ENCODE measurements at regions not wholly inside any gene's neighbourhood (a gene's known extent, or its start where the extent isn't known, plus 50 kb on each side); places are given as distances from the start of the nearest gene placed in this dataset.

DNA sequence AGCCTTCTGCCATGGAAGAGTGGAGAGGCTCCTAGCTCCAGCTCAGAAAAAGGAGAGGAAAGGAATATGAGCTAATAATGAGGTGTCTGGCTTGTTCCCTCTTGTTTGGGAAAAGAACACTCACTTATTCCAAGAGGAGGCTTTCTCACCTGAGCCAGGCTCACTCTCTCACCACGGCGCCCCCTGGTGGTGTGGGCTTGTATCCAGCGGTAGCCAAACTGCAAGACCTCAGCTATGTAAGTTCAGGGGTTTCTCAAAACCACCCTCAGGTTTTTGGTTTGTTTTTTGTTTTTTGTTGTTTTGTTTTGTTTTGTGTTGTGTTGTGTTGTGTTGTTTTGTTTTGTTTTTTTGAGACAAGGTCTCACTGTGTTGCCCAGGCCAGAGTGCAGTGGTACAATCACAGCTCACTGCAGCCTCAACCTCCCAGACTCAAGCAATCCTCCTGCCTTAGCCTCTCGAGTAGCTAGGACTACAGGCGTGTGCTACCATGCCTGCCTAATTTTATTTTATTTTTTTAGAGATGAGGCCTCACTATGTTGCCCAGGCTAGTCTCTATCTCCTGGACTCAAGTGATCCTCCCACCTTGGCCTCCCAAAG lies 124.0 kb downstream of the TMEM130 start:
- Histone ChIP-seq H3F3A (ENCODE audit: insufficient read depth, low read length) (no peaks in the 10 kb centered on the region), H3K9me2 (replicated peaks; ENCODE audit: insufficient read depth, low read length) (no peaks in the 10 kb centered on the region), H3K4me1 (ENCODE audit: low read length) (no peaks in the 10 kb centered on the region), H3K4me2 (ENCODE audit: low read depth, low read length) (no peak overlapping the region), H3K27ac (ENCODE audit: low read length) (no peak overlapping the region), H3K79me2 (ENCODE audit: low read length) (no peaks in the 10 kb centered on the region), H3K36me3 (replicated peaks; ENCODE audit: insufficient read depth, low read length) (no peaks in the 10 kb centered on the region), H2AFZ (ENCODE audit: low read length) (no peak overlapping the region), H3K4me3 (ENCODE audit: low read length) (no peak overlapping the region), H3K27me3 (replicated peaks; ENCODE audit: insufficient read depth, low read length) (no peaks in the 10 kb centered on the region), H3K9me3 (replicated peaks; ENCODE audit: insufficient read depth, low read length) (no peaks in the 10 kb centered on the region), H3K9ac (ENCODE audit: low read length) (no peak overlapping the region), H4K20me1 (ENCODE audit: insufficient read depth, low read length) (no peaks in the 10 kb centered on the region)
- TF ChIP-seq, protein P1, sequence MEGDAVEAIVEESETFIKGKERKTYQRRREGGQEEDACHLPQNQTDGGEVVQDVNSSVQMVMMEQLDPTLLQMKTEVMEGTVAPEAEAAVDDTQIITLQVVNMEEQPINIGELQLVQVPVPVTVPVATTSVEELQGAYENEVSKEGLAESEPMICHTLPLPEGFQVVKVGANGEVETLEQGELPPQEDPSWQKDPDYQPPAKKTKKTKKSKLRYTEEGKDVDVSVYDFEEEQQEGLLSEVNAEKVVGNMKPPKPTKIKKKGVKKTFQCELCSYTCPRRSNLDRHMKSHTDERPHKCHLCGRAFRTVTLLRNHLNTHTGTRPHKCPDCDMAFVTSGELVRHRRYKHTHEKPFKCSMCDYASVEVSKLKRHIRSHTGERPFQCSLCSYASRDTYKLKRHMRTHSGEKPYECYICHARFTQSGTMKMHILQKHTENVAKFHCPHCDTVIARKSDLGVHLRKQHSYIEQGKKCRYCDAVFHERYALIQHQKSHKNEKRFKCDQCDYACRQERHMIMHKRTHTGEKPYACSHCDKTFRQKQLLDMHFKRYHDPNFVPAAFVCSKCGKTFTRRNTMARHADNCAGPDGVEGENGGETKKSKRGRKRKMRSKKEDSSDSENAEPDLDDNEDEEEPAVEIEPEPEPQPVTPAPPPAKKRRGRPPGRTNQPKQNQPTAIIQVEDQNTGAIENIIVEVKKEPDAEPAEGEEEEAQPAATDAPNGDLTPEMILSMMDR (IDR thresholded peaks at IDR 0.05; ENCODE audit: low read length): peak; percentile 87
- no peak for TF ChIP-seq EZH2phosphoT487 (IDR thresholded peaks at IDR 0.05; ENCODE audit: low read length)
- peak; percentile 62 for DNase-seq

DNA sequence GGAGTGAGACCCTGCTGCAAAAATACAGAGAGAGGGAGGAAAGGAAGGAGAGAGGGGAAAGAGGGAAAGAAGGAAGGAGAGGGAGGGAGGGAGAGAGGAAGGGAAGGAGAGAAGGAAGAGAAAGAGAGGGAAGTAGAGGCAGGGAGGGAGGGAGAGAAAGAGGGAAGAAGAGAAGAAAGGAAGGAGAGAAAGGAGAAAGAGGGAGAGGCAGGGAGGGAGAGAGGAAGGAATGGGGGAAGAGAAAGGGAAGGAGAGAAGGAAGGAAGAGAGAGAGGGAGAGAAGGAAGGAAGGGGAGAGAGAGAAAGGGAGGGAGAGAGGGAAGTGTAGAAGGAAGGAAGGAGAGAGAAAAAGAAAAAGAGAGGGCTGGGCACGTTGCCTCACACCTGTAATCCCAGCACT lies 121.7 kb downstream of the TMEM130 start:
- no peak for DNase-seq
- Histone ChIP-seq H3K9ac (ENCODE audit: low read length) (no peak overlapping the region), H3K4me2 (ENCODE audit: low read depth, low read length) (no peak overlapping the region), H3K9me2 (replicated peaks; ENCODE audit: insufficient read depth, low read length) (no peaks in the 10 kb centered on the region), H3K4me3 (ENCODE audit: low read length) (no peak overlapping the region), H4K20me1 (ENCODE audit: insufficient read depth, low read length) (no peaks in the 10 kb centered on the region), H3K79me2 (ENCODE audit: low read length) (no peaks in the 10 kb centered on the region), H3K27ac (ENCODE audit: low read length) (no peak overlapping the region), H3K9me3 (replicated peaks; ENCODE audit: insufficient read depth, low read length) (no peaks in the 10 kb centered on the region), H3K4me1 (ENCODE audit: low read length) (no peaks in the 10 kb centered on the region), H3F3A (ENCODE audit: insufficient read depth, low read length) (no peaks in the 10 kb centered on the region), H3K36me3 (replicated peaks; ENCODE audit: insufficient read depth, low read length) (no peaks in the 10 kb centered on the region), H3K27me3 (replicated peaks; ENCODE audit: insufficient read depth, low read length) (no peaks in the 10 kb centered on the region), H2AFZ (ENCODE audit: low read length) (no peak overlapping the region)
- TF ChIP-seq EZH2 (optimal IDR thresholded peaks at IDR 0.05; ENCODE audit: low read depth, low read length) (no peak), EZH2phosphoT487 (IDR thresholded peaks at IDR 0.05; ENCODE audit: low read length) (no peak)
- TF ChIP-seq, protein P1 (IDR thresholded peaks at IDR 0.05; ENCODE audit: low read length): no peak

- Histone ChIP-seq H3K4me1 (ENCODE audit: low read length) (no peaks in the 10 kb centered on the region), H3K9ac (ENCODE audit: low read length) (no peak overlapping the region), H3K27me3 (replicated peaks; ENCODE audit: insufficient read depth, low read length) (no peaks in the 10 kb centered on the region), H3K36me3 (replicated peaks; ENCODE audit: insufficient read depth, low read length) (no peaks in the 10 kb centered on the region), H3K27ac (ENCODE audit: low read length) (no peak overlapping the region), H3K9me2 (replicated peaks; ENCODE audit: insufficient read depth, low read length) (no peaks in the 10 kb centered on the region), H3K4me2 (ENCODE audit: low read depth, low read length) (no peak overlapping the region), H3K9me3 (replicated peaks; ENCODE audit: insufficient read depth, low read length) (no peaks in the 10 kb centered on the region), H3K4me3 (ENCODE audit: low read length) (no peak overlapping the region), H2AFZ (ENCODE audit: low read length) (no peak overlapping the region), H3K79me2 (ENCODE audit: low read length) (no peaks in the 10 kb centered on the region), H4K20me1 (ENCODE audit: insufficient read depth, low read length) (no peaks in the 10 kb centered on the region), H3F3A (ENCODE audit: insufficient read depth, low read length) (no peaks in the 10 kb centered on the region)
- TF ChIP-seq EZH2 (optimal IDR thresholded peaks at IDR 0.05; ENCODE audit: low read depth, low read length) (no peak), EZH2phosphoT487 (IDR thresholded peaks at IDR 0.05; ENCODE audit: low read length) (no peak)
- TF ChIP-seq, protein P1 (IDR thresholded peaks at IDR 0.05; ENCODE audit: low read length): no peak
- no peak for DNase-seq
These were observed 116.6 kb downstream of the TMEM130 start for GRCh38 chr7:98753176-98753575.

Data from MM.1S (cell line).